ENCODE measurements at regions not wholly inside any gene's neighbourhood (a gene's known extent, or its start where the extent isn't known, plus 50 kb on each side); places are given as distances from the start of the nearest gene placed in this dataset.

DNA sequence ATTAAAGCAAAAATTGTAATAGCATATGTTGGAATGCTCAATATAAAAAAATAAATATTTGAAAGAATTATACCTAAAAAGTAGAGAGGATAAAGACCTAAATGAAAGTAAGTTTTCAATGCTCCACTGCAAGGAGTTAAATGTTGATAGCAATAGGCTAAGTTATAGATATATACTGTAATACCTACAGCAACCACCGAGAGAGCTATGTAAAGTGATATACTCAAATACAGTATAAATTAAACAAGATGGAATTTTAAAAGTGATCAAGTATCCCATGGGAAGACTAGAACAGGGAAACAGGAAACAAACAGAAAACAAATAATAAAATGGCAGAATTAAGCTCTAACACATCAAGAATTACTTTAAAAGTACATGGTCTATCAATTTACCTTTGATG, 73.9 kb downstream of the CASP3 start:
- Histone ChIP-seq H3K9me3 (ENCODE audit: control insufficient read depth, insufficient read depth, low read length) (peaks cover 4% of the 10 kb centered on the region; the same call in 1 of the 2 replicates), H3K36me3 (ENCODE audit: insufficient read depth, low read length) (no peaks in the 10 kb centered on the region), H3K4me1 (ENCODE audit: insufficient read depth, low read length) (no peaks in the 10 kb centered on the region)

DNA sequence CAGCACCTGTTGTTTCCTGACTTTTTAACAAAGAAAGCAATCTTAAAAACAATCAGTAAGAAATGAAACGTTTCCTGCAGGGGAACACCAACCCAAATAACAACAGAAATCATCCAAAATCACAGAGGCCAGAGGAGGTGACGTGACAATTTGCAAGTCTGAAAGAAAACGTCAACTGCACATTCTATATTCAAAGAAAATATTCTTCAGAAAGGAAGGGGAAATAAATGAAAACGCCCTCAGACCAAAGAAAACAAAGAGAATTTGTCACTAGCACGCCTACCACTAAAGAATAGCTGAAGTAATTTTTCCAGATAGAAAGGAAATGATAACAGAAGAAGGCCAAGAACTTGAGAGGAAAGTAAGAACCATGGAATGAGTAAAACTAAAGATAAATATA, 74.4 kb downstream of the CASP3 start:
- no peaks in the 10 kb centered on the region for H3K4me1 ChIP-seq (ENCODE audit: insufficient read depth, low read length)

More for the DNA sequence above, 73.9 kb downstream of the CASP3 start:
- H3K9ac ChIP-seq (ENCODE audit: low read depth, low read length), result no peak overlapping the region

DNA sequence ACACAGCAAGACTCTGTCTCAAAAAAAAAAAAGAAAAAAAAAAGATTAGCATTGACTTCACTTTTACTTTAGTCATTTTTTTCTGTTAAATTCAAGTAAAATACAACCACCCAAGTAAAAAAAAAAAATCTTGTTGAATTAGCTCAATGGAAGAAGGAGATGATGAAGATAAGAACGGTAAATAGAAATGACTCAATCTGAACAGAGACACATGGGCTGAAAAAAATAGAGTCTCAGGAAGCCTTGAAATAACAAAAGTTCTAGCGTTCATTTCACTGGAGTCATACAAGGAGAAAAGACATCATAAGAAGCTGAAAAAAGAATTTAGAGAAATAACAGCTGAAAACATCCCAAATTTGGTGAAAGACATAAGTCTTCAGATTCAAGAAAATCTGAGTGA, 75.5 kb downstream of the CASP3 start:
- H3K36me3 ChIP-seq (ENCODE audit: insufficient read depth, low read length), result no peaks in the 10 kb centered on the region
- H3K9me3 ChIP-seq (ENCODE audit: control insufficient read depth, insufficient read depth, low read length), result no peaks in the 10 kb centered on the region
- no peak overlapping the region for H3K9ac ChIP-seq (ENCODE audit: low read depth, low read length)
- H3K4me1 ChIP-seq (ENCODE audit: insufficient read depth, low read length), result no peaks in the 10 kb centered on the region

More for the DNA sequence above, 74.4 kb downstream of the CASP3 start:
- Histone ChIP-seq H3K9ac (ENCODE audit: low read depth, low read length) (no peak overlapping the region), H3K9me3 (ENCODE audit: control insufficient read depth, insufficient read depth, low read length) (peaks cover 4% of the 10 kb centered on the region; the same call in 1 of the 2 replicates), H3K36me3 (ENCODE audit: insufficient read depth, low read length) (no peaks in the 10 kb centered on the region)

GRCh38 chr4:184568770-184569169, 80.5 kb downstream of the CASP3 start:
- no peaks in the 10 kb centered on the region for H3K9me3 ChIP-seq (ENCODE audit: control insufficient read depth, insufficient read depth, low read length)
- no peak overlapping the region for H3K9ac ChIP-seq (ENCODE audit: low read depth, low read length)
- no peaks in the 10 kb centered on the region for H3K4me1 ChIP-seq (ENCODE audit: insufficient read depth, low read length)
- H3K36me3 ChIP-seq (ENCODE audit: insufficient read depth, low read length), result no peaks in the 10 kb centered on the region

DNA sequence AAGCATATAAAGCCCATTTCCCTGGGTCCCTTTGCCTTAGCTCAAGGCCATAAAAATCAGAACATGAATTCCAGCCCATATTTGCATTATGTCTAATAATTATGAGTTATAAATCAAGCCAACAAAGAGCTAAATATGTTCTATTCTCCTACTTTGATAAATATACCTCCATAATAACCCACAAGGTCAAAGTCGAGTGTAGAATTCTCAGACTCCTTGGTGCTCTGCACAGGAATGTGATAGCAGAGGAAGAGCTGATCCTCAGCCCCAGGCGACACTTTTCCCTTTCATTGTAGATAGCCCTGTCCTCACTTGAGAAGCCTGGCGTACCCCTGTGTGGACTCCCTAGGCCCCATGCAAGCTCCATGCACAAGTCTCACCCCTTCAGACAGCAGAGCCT, 85.6 kb downstream of the CASP3 start:
- no peaks in the 10 kb centered on the region for H3K4me1 ChIP-seq (ENCODE audit: insufficient read depth, low read length)
- no peak overlapping the region for H3K9ac ChIP-seq (ENCODE audit: low read depth, low read length)
- no peaks in the 10 kb centered on the region for H3K9me3 ChIP-seq (ENCODE audit: control insufficient read depth, insufficient read depth, low read length)
- H3K36me3 ChIP-seq (ENCODE audit: insufficient read depth, low read length), result no peaks in the 10 kb centered on the region

DNA sequence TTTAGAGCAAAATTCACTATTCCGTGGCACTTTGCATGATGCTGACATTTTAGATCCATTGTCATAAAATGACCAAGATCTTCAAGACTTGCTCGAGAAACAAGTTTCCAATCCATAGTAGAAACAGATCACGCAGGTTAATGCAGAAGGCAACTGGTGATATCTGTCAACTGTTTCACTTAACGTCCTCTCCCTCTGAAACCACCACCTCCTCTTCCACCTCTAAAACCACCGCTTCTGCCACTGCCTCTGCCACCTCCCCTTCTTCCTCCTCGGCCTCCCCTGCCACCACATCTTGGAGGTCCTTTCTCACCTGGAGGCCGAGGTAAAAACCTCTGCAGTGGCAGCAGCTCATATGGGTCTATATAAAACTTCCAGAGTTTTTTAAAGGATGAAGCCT, 84.6 kb upstream of the IRF2 start:
- Histone ChIP-seq H3K36me3 (ENCODE audit: insufficient read depth, low read length) (no peaks in the 10 kb centered on the region), H3K4me1 (ENCODE audit: insufficient read depth, low read length) (0 out of 2 replicates have a peak, but pooled peaks cover 4% of the 10 kb centered on the region), H3K9me3 (ENCODE audit: control insufficient read depth, insufficient read depth, low read length) (no peaks in the 10 kb centered on the region), H3K9ac (ENCODE audit: low read depth, low read length) (no peak overlapping the region)

GRCh38 chr4:184553891-184554290, 79.5 kb upstream of the IRF2 start:
- Histone ChIP-seq H3K36me3 (ENCODE audit: insufficient read depth, low read length) (no peaks in the 10 kb centered on the region; the same call in 1 of the 2 replicates), H3K4me1 (ENCODE audit: insufficient read depth, low read length) (0 out of 2 replicates have a peak, but pooled peaks cover 6% of the 10 kb centered on the region), H3K9ac (ENCODE audit: low read depth, low read length) (no peak overlapping the region), H3K9me3 (ENCODE audit: control insufficient read depth, insufficient read depth, low read length) (no peaks in the 10 kb centered on the region)

- Histone ChIP-seq H3K9ac (ENCODE audit: low read depth, low read length) (no peak overlapping the region), H3K9me3 (ENCODE audit: control insufficient read depth, insufficient read depth, low read length) (no peaks in the 10 kb centered on the region), H3K36me3 (ENCODE audit: insufficient read depth, low read length) (no peaks in the 10 kb centered on the region; the same call in 1 of the 2 replicates), H3K4me1 (ENCODE audit: insufficient read depth, low read length) (0 out of 2 replicates have a peak, but pooled peaks cover 6% of the 10 kb centered on the region)
Observed at GRCh38 chr4:184550476-184550875, 76.1 kb upstream of the IRF2 start.

GRCh38 chr4:184548648-184549341, 74.4 kb upstream of the IRF2 start:
- Histone ChIP-seq H3K9ac (ENCODE audit: low read depth, low read length) (peak overlapping the region; percentile 61), H3K9me3 (ENCODE audit: control insufficient read depth, insufficient read depth, low read length) (no peaks in the 10 kb centered on the region), H3K36me3 (ENCODE audit: insufficient read depth, low read length) (no peaks in the 10 kb centered on the region; the same call in 1 of the 2 replicates), H3K4me1 (ENCODE audit: insufficient read depth, low read length) (no peaks in the 10 kb centered on the region)

GRCh38 chr4:184548316-184548647, 73.9 kb upstream of the IRF2 start:
- Histone ChIP-seq H3K9ac (ENCODE audit: low read depth, low read length) (peak overlapping the region; percentile 61), H3K36me3 (ENCODE audit: insufficient read depth, low read length) (no peaks in the 10 kb centered on the region; the same call in 1 of the 2 replicates)

DNA sequence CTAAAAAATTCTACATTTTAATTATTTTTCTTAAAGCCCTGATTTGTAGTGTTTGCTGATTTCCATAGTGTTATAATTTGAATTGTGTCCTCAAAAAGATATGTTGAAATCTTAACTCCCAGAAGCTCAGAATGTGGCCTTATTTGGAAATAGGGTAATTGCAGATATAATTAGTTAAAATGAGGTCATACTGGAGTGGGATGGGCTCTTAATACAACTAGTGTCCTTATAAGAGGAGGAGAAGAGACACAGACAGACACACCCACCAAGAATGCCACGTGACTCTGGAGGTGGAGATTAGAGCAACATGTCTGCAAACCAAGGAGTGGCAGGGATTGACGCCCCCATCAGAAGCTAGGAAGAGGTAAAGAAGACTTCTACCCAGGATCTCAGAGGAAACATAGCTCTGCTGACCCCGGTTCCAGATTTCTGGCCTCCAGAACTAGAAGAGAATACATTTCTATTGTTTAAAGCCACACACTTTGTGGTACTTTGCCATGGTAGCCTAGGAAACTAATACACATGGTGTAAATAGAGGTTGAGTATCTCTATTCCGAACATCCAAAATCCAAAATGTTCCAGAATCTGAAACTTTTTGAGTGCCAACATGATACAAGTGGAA, 70.5 kb upstream of the IRF2 start:
- Histone ChIP-seq H3K9ac (ENCODE audit: low read depth, low read length) (no peak overlapping the region), H3K4me1 (ENCODE audit: insufficient read depth, low read length) (no peaks in the 10 kb centered on the region), H3K9me3 (ENCODE audit: control insufficient read depth, insufficient read depth, low read length) (no peaks in the 10 kb centered on the region), H3K36me3 (ENCODE audit: insufficient read depth, low read length) (no peaks in the 10 kb centered on the region)

More at GRCh38 chr4:184548316-184548647, 73.9 kb upstream of the IRF2 start:
- Histone ChIP-seq H3K9me3 (ENCODE audit: control insufficient read depth, insufficient read depth, low read length) (no peaks in the 10 kb centered on the region), H3K4me1 (ENCODE audit: insufficient read depth, low read length) (no peaks in the 10 kb centered on the region)

GRCh38 chr4:184541907-184542306, 67.6 kb upstream of the IRF2 start:
- H3K4me1 ChIP-seq (ENCODE audit: insufficient read depth, low read length), result no peaks in the 10 kb centered on the region
- H3K9me3 ChIP-seq (ENCODE audit: control insufficient read depth, insufficient read depth, low read length), result no peaks in the 10 kb centered on the region

DNA sequence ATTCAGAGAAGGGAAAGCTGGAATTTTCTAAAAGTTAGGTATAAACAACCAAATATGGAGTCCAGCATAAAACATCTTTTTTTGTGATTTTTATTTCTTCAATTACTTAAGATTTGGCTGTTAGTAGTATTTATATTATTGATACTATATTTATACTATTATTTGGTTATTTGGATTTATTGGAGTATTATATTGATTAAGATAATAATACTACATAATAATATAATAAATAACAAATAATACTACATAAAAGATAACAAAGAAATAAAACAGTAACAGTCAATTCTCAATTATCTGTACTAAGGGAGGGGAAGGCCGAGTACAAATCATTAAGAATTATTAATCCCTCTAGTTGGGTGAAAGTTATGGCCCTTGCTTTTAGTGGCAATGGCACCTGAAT, 66.0 kb upstream of the IRF2 start:
- Histone ChIP-seq H3K36me3 (ENCODE audit: insufficient read depth, low read length) (no peaks in the 10 kb centered on the region), H3K9ac (ENCODE audit: low read depth, low read length) (no peak overlapping the region), H3K4me1 (ENCODE audit: insufficient read depth, low read length) (no peaks in the 10 kb centered on the region), H3K9me3 (ENCODE audit: control insufficient read depth, insufficient read depth, low read length) (no peaks in the 10 kb centered on the region)

More at GRCh38 chr4:184541907-184542306, 67.6 kb upstream of the IRF2 start:
- H3K36me3 ChIP-seq (ENCODE audit: insufficient read depth, low read length), result no peaks in the 10 kb centered on the region
- H3K9ac ChIP-seq (ENCODE audit: low read depth, low read length), result no peak overlapping the region

GRCh38 chr4:184538023-184538599, 63.8 kb upstream of the IRF2 start:
- Histone ChIP-seq H3K4me1 (ENCODE audit: insufficient read depth, low read length) (peaks cover 4% of the 10 kb centered on the region; the same call in 1 of the 2 replicates), H3K9ac (ENCODE audit: low read depth, low read length) (peak overlapping the region; percentile 73; the same call in 1 of the 2 replicates), H3K9me3 (ENCODE audit: control insufficient read depth, insufficient read depth, low read length) (no peaks in the 10 kb centered on the region), H3K36me3 (ENCODE audit: insufficient read depth, low read length) (no peaks in the 10 kb centered on the region)
